OCI-LY3 (cell line): ENCODE measurements at regions not wholly inside any gene's neighbourhood (a gene's known extent, or its start where the extent isn't known, plus 50 kb on each side); places are given as distances from the start of the nearest gene placed in this dataset.

Experiments used
- H2AFZ ChIP-seq: fragments of 200-600, 300-600 bp; shearing (Covaris generic); 2 replicates; pipeline ENCODE4 v1.6.0; 2014; ENCODE audit warnings: antibody characterized with exemption, low read depth, low read length
- H3K27ac ChIP-seq: fragments of 200-600, 300-600 bp; sonication (generic); 2 replicates; pipeline ENCODE4 v1.5.1; 2014; ENCODE audit warnings: mild to moderate bottlenecking, low read length, moderate library complexity, mixed read lengths
- H3K27me3 ChIP-seq: fragments of 200-600, 300-600 bp; sonication (generic); 2 replicates; pipeline ENCODE4 v1.6.1; 2014; ENCODE audit warnings: low read depth, low read length, mixed read lengths
- H3K36me3 ChIP-seq: fragments of 200-600, 300-600 bp; sonication (generic); replicated peaks from 2 replicates; pipeline ENCODE3; 2014; ENCODE audit warnings: low read depth, low read length, mixed read lengths
- H3K4me1 ChIP-seq: fragments of 300-600, 200-600 bp; sonication (generic); 2 replicates; pipeline ENCODE4 v1.6.1; 2014; ENCODE audit warnings: low read length, mixed read lengths
- H3K4me2 ChIP-seq: fragments of 200-600, 300-600 bp; sonication (generic); 2 replicates; pipeline ENCODE4 v1.6.1; 2014; ENCODE audit warnings: low read length, mixed read lengths
- H3K4me3 ChIP-seq: fragments of 300-600, 200-600 bp; sonication (generic); 2 replicates; pipeline ENCODE4 v1.5.1; 2014; ENCODE audit warnings: antibody characterized with exemption, mild to moderate bottlenecking, low read length, moderate library complexity
- H3K79me2 ChIP-seq: fragments of 300-600, 200-600 bp; shearing (Covaris generic); 2 replicates; pipeline ENCODE4 v1.6.1; 2014; ENCODE audit warnings: mild to moderate bottlenecking, low read length, mixed read lengths
- H3K9ac ChIP-seq: fragments of 300-600, 200-600 bp; shearing (Covaris generic); 2 replicates; pipeline ENCODE4 v1.6.0; 2014; ENCODE audit warnings: mild to moderate bottlenecking, low read length, moderate library complexity
- H3K9me3 ChIP-seq: fragments of 200-600, 300-600 bp; shearing (Covaris generic); 2 replicates; pipeline ENCODE4 v1.6.1; 2014; ENCODE audit warnings: low read length, mixed read lengths; ENCODE audit not compliant: insufficient read depth
- H4K20me1 ChIP-seq: fragments of 200-600, 300-600 bp; sonication (generic); 2 replicates; pipeline ENCODE4 v1.6.1; 2016; ENCODE audit warnings: low read length, mixed read lengths; ENCODE audit not compliant: insufficient read depth
- CTCF ChIP-seq: fragments of 200-600, 300-600 bp; sonication (generic); IDR thresholded peaks from 2 replicates; pipeline ENCODE4 v1.5.1; 2014; ENCODE audit warnings: antibody characterized with exemption, low read length, low read depth
- EZH2phosphoT487 ChIP-seq: fragments of 200-600 bp; shearing (Covaris generic); IDR thresholded peaks from 2 replicates; pipeline ENCODE4 v1.6.1; 2018; ENCODE audit warnings: antibody characterized with exemption, mixed run types, low read depth

- H3K9ac ChIP-seq = no peak overlapping the region
- H3K36me3 ChIP-seq = no peaks in the 10 kb centered on the region
- H3K9me3 ChIP-seq = peaks cover 8% of the 10 kb centered on the region; the same call in 1 of the 2 replicates
- no peaks in the 10 kb centered on the region for H4K20me1 ChIP-seq
- no peaks in the 10 kb centered on the region for H3K27me3 ChIP-seq
- H3K4me3 ChIP-seq = no peak overlapping the region
- H3K4me1 ChIP-seq = no peaks in the 10 kb centered on the region
- H3K4me2 ChIP-seq = no peak overlapping the region
- TF ChIP-seq CTCF (no peak), EZH2phosphoT487 (no peak)
- H2AFZ ChIP-seq = no peak overlapping the region
- no peak overlapping the region for H3K27ac ChIP-seq
- H3K79me2 ChIP-seq = no peaks in the 10 kb centered on the region
Observed at GRCh38 chr12:126608607-126609175, 1543.5 kb downstream of the AACS start.

GRCh38 chr12:126616441-126616840, 1551.2 kb downstream of the AACS start:
- no peak for TF ChIP-seq CTCF
- no peak for TF ChIP-seq EZH2phosphoT487
- peaks cover 3% of the 10 kb centered on the region; the same call in 1 of the 2 replicates for H3K9me3 ChIP-seq
- no peaks in the 10 kb centered on the region for H3K27me3 ChIP-seq
- no peak overlapping the region for H3K27ac ChIP-seq
- no peak overlapping the region for H3K4me2 ChIP-seq
- no peak overlapping the region for H3K9ac ChIP-seq
- H3K4me3 ChIP-seq = no peak overlapping the region
- no peaks in the 10 kb centered on the region for H4K20me1 ChIP-seq
- H3K36me3 ChIP-seq = no peaks in the 10 kb centered on the region
- no peak overlapping the region for H2AFZ ChIP-seq
- no peaks in the 10 kb centered on the region for H3K4me1 ChIP-seq
- no peaks in the 10 kb centered on the region for H3K79me2 ChIP-seq

- no peaks in the 10 kb centered on the region for H4K20me1 ChIP-seq
- no peak overlapping the region for H3K4me2 ChIP-seq
Observed at GRCh38 chr12:126617312-126617711, 1552.1 kb downstream of the AACS start.

GRCh38 chr12:126627596-126627995, 1562.4 kb downstream of the AACS start:
- H3K4me1 ChIP-seq = no peaks in the 10 kb centered on the region
- no peak overlapping the region for H3K9ac ChIP-seq
- TF ChIP-seq CTCF (no peak), EZH2phosphoT487 (no peak)
- H3K27ac ChIP-seq = no peak overlapping the region
- no peak overlapping the region for H3K4me3 ChIP-seq
- H3K9me3 ChIP-seq = no peaks in the 10 kb centered on the region
- no peak overlapping the region for H2AFZ ChIP-seq
- no peaks in the 10 kb centered on the region for H3K27me3 ChIP-seq
- H3K4me2 ChIP-seq = no peak overlapping the region
- no peaks in the 10 kb centered on the region for H4K20me1 ChIP-seq
- no peaks in the 10 kb centered on the region for H3K36me3 ChIP-seq
- H3K79me2 ChIP-seq = no peaks in the 10 kb centered on the region

More at GRCh38 chr12:126617312-126617711, 1552.1 kb downstream of the AACS start:
- Histone ChIP-seq H3K36me3 (no peaks in the 10 kb centered on the region), H3K79me2 (no peaks in the 10 kb centered on the region), H3K4me3 (no peak overlapping the region), H3K4me1 (no peaks in the 10 kb centered on the region), H3K9me3 (peaks cover 3% of the 10 kb centered on the region; the same call in 1 of the 2 replicates), H3K9ac (no peak overlapping the region), H3K27ac (no peak overlapping the region), H3K27me3 (no peaks in the 10 kb centered on the region), H2AFZ (no peak overlapping the region)
- no peak for TF ChIP-seq EZH2phosphoT487
- peak; percentile 45 for TF ChIP-seq CTCF
